B cell (primary cell): ENCODE measurements at regions not wholly inside any gene's neighbourhood (a gene's known extent, or its start where the extent isn't known, plus 50 kb on each side); places are given as distances from the start of the nearest gene placed in this dataset.

Experiments used
- ATAC-seq: fragments of 200-7000 bp; cut with Tn5 transposase; one replicate; pipeline ENCODE4 v1.10.0; 2021; ENCODE audit warnings: low read depth, mild to moderate bottlenecking, moderate number of reproducible peaks, moderate library complexity
- CTCF ChIA-PET: fragments of 350-600 bp; sonication (Branson Sonifier 250); formaldehyde crosslinking; loops from one replicate; lab custom pipeline; 2021; ENCODE audit warnings: antibody characterized with exemption, inconsistent platforms; lab: Charles Lee
- POLR2A ChIA-PET: fragments of 350-600 bp; sonication (Branson Sonifier 250); formaldehyde crosslinking; loops from one replicate; lab custom pipeline; 2021; ENCODE audit warnings: antibody characterized with exemption; lab: Charles Lee
- DNase-seq: peaks from one replicate; pipeline ENCODE4 v3.0.0; 2013
- H2AFZ ChIP-seq: 2 replicates; pipeline ENCODE4 v1.6.1; 2012; ENCODE audit warnings: mild to moderate bottlenecking, low read depth, low read length; ENCODE audit not compliant: insufficient read depth, poor library complexity, severe bottlenecking
- H3K27ac ChIP-seq, 2 donors: 1 replicate in 1 of 2; 2 replicates in 1 of 2; pipeline ENCODE4 v1.5.1; 2012 to 2013; ENCODE audit warnings: low read length in 2 of 2, mild to moderate bottlenecking in 2 of 2, moderate library complexity in 1 of 2
- H3K27me3 ChIP-seq, 4 experiments: fragments of 200-600 bp in 1 of 4; sonication (generic) in 1 of 4; replicated peaks in 1 of 4; 1 replicate in 2 of 4; 2 replicates in 2 of 4; pipeline versions ENCODE4 v1.6.1 to v1.7.0; 2013 to 2016; ENCODE audit warnings: low read length in 3 of 4, mild to moderate bottlenecking in 2 of 4, mixed read lengths in 1 of 4, moderate library complexity in 1 of 4; ENCODE audit not compliant: insufficient read depth in 4 of 4, control insufficient read depth in 3 of 4; ENCODE audit errors: control extremely low read depth in 1 of 4
- H3K36me3 ChIP-seq, 2 experiments: replicated peaks in 1 of 2; 1 replicate in 1 of 2; 2 replicates in 1 of 2; pipeline versions ENCODE4 v1.6.1 to v1.7.1; 2013; ENCODE audit warnings: low read length in 1 of 2; ENCODE audit not compliant: insufficient read depth in 2 of 2, control insufficient read depth in 1 of 2; ENCODE audit errors: control extremely low read depth in 1 of 2, extremely low read depth in 1 of 2
- H3K4me1 ChIP-seq, 2 donors: fragments of 200-600 bp in 1 of 2; sonication (generic) in 1 of 2; 1 replicate in 1 of 2; 2 replicates in 1 of 2; pipeline versions ENCODE4 v1.5.1 to v1.6.1; 2013 to 2017; ENCODE audit warnings: low read length in 2 of 2; ENCODE audit not compliant: control insufficient read depth in 2 of 2, insufficient read depth in 2 of 2
- H3K4me2 ChIP-seq: replicated peaks from 2 replicates; pipeline ENCODE3; 2012; ENCODE audit warnings: mild to moderate bottlenecking, low read depth, low read length; ENCODE audit not compliant: poor library complexity, severe bottlenecking
- H3K4me3 ChIP-seq, 5 experiments: fragments of 200-600 bp in 1 of 5; sonication (generic) in 1 of 5; 1 replicate in 3 of 5; 2 replicates in 2 of 5; pipeline versions ENCODE4 v1.5.1 to v1.7.0; 2011 to 2016; ENCODE audit warnings: low read length in 4 of 5, mild to moderate bottlenecking in 4 of 5, low read depth in 2 of 5, control low read depth in 1 of 5, moderate library complexity in 1 of 5; ENCODE audit not compliant: insufficient read depth in 1 of 5; ENCODE audit errors: control extremely low read depth in 1 of 5, extremely low read depth in 1 of 5
- H3K79me2 ChIP-seq: fragments of 200-600 bp; sonication (generic); one replicate; pipeline ENCODE4 v1.6.0; 2016; ENCODE audit warnings: low read length; ENCODE audit not compliant: control insufficient read depth, insufficient read depth
- H3K9ac ChIP-seq: fragments of 200-600 bp; sonication (generic); 2 replicates; pipeline ENCODE4 v1.6.1; 2017; ENCODE audit warnings: mild to moderate bottlenecking, low read length, moderate library complexity
- H3K9me3 ChIP-seq, 3 donors: one replicate each; pipeline versions ENCODE4 v1.6.1 to v1.7.1; 2013; ENCODE audit warnings: low read length in 2 of 3; ENCODE audit not compliant: control insufficient read depth in 2 of 3, insufficient read depth in 1 of 3; ENCODE audit errors: control extremely low read depth in 1 of 3
- H4K20me1 ChIP-seq: 2 replicates; pipeline ENCODE4 v1.6.0; 2012; ENCODE audit warnings: mild to moderate bottlenecking, low read length; ENCODE audit not compliant: insufficient read depth, control insufficient read depth, poor library complexity, severe bottlenecking
- H3K27ac Mint-ChIP-seq: one replicate; pipeline ENCODE4 v1.8.0; 2021; ENCODE audit warnings: mixed read lengths
- H3K27me3 Mint-ChIP-seq: one replicate; pipeline ENCODE4 v1.8.0; 2021; ENCODE audit warnings: mixed read lengths
- H3K4me1 Mint-ChIP-seq: one replicate; pipeline ENCODE4 v1.8.0; 2021; ENCODE audit warnings: mixed read lengths
- H3K4me3 Mint-ChIP-seq: one replicate; pipeline ENCODE4 v1.8.0; 2021; ENCODE audit warnings: mixed read lengths
- H3K9me3 Mint-ChIP-seq: one replicate; pipeline ENCODE4 v1.8.0; 2022; ENCODE audit warnings: mixed read lengths; ENCODE audit not compliant: insufficient read depth
- EZH2 ChIP-seq: IDR thresholded peaks from 2 replicates; pipeline ENCODE4 v1.6.1; 2012; ENCODE audit warnings: borderline replicate concordance, low read depth, mild to moderate bottlenecking, moderate library complexity, low read length; ENCODE audit not compliant: insufficient read depth, poor library complexity, severe bottlenecking
- WGBS: methylation state at CpG from one replicate; pipeline ENCODE4 v1.1.5; 2013; ENCODE audit warnings: missing lambda C conversion rate; ENCODE audit not compliant: insufficient coverage; 5-methylcytosine and 5-hydroxymethylcytosine counted together
- intact Hi-C: fragments of 100-400 bp; cut with micrococcal nuclease; formaldehyde crosslinking; loops from one replicate; pipeline ENCODE4 v1.10.0; 2022
- TF ChIP-seq, protein P1 (sequence below): fragments of 200-600 bp; IDR thresholded peaks from one replicate; pipeline ENCODE4 v1.8.0; 2022; ENCODE audit warnings: antibody characterized with exemption, mild to moderate bottlenecking

DNA sequence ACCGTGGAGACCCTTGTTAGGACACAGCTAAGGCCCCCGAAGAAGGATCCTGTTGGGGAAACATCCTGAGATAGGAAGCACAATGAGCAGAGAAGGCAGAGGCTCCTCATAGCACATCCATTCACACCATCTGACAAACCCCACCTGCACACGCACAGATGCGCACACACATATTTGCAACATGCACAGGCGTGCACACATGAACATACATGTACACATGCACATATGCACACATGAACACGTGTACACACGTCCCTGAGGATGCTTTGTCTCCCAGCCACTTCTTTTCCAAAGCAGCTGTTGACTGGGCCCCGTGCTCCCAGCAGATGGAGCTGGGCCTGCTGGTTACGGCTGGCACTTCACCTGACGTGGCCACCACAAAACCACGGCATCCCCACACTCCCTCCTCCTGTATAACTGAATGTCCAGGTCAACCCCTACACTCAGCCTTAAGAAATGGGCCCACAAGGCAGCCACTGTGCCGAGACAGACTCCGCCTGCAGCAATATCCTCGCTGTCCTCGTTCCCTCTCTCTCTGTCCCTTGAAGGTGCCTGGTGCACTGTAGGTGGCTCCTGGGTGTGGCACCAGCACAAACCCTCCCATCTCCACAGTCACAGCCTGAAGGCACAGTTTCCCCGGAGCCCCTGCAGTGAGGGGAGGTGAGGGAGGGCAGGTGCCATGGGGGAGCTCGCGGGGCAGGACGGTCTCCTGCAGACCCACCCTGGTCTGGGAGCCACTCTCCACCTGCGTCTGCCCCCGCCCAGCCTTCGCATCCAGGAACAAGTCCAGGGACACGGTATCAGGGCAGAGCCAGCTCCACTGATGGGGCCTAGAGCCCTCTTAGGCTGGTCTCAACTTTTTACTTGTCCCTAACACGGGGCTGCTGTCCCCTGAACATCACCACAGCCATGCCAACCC lies 183.0 kb downstream of the RBFOX3 start:
- Histone ChIP-seq H2AFZ (no peak overlapping the region), H3K27ac (no peak overlapping the region), H4K20me1 (no peaks in the 10 kb centered on the region), H3K4me2 (no peak overlapping the region), H3K4me1 (no peaks in the 10 kb centered on the region), H3K79me2 (no peaks in the 10 kb centered on the region), H3K4me3 (no peak overlapping the region), H3K27me3 (peaks cover 0 to 5% (median 0%) of the 10 kb centered on the region in 4 experiments), H3K36me3 (no peaks in the 10 kb centered on the region), H3K9me3 (no peaks in the 10 kb centered on the region), H3K9ac (no peak overlapping the region)
- ChIA-PET POLR2A (no interaction called here), CTCF (no interaction called here)
- ATAC-seq (no peak), DNase-seq (no peak)
- TF ChIP-seq, protein P1, sequence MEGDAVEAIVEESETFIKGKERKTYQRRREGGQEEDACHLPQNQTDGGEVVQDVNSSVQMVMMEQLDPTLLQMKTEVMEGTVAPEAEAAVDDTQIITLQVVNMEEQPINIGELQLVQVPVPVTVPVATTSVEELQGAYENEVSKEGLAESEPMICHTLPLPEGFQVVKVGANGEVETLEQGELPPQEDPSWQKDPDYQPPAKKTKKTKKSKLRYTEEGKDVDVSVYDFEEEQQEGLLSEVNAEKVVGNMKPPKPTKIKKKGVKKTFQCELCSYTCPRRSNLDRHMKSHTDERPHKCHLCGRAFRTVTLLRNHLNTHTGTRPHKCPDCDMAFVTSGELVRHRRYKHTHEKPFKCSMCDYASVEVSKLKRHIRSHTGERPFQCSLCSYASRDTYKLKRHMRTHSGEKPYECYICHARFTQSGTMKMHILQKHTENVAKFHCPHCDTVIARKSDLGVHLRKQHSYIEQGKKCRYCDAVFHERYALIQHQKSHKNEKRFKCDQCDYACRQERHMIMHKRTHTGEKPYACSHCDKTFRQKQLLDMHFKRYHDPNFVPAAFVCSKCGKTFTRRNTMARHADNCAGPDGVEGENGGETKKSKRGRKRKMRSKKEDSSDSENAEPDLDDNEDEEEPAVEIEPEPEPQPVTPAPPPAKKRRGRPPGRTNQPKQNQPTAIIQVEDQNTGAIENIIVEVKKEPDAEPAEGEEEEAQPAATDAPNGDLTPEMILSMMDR, result no peak
- TF ChIP-seq EZH2, result no peak
- 80% methylated on average over 23 of the region's 24 CpGs for WGBS
- Mint-ChIP-seq H3K4me1 (no peaks in the 10 kb centered on the region), H3K27ac (no peak overlapping the region), H3K27me3 (peaks cover 25% of the 10 kb centered on the region), H3K4me3 (no peak overlapping the region), H3K9me3 (no peaks in the 10 kb centered on the region)
- intact Hi-C loops, result no loop called here

- Histone ChIP-seq H3K4me1 (no peaks in the 10 kb centered on the region), H3K9me3 (no peaks in the 10 kb centered on the region), H3K27me3 (peaks cover 0 to 5% (median 0%) of the 10 kb centered on the region in 4 experiments), H3K4me2 (no peak overlapping the region), H2AFZ (no peak overlapping the region), H3K79me2 (no peaks in the 10 kb centered on the region), H3K36me3 (no peaks in the 10 kb centered on the region), H3K27ac (no peak overlapping the region), H3K9ac (no peak overlapping the region), H4K20me1 (no peaks in the 10 kb centered on the region), H3K4me3 (no peak overlapping the region)
- Mint-ChIP-seq H3K4me3 (no peak overlapping the region), H3K27ac (no peak overlapping the region), H3K4me1 (no peaks in the 10 kb centered on the region), H3K9me3 (no peaks in the 10 kb centered on the region), H3K27me3 (peaks cover 16% of the 10 kb centered on the region)
- POLR2A ChIA-PET, result no interaction called here
- CTCF ChIA-PET, result no interaction called here
- DNase-seq (no peak), ATAC-seq (no peak)
- no peak for TF ChIP-seq EZH2
- TF ChIP-seq, protein P1, result no peak
- 95% methylated on average over 9 of the region's 14 CpGs for WGBS
- intact Hi-C loops, result no loop called here
Measured at GRCh38 chr17:79425686-79426085, 185.2 kb downstream of the RBFOX3 start.
